Retinal pigment epithelial cell (primary cell): ENCODE measurements at regions not wholly inside any gene's neighbourhood (a gene's known extent, or its start where the extent isn't known, plus 50 kb on each side); places are given as distances from the start of the nearest gene placed in this dataset.
"Not testable (repeated sequence)": the region's sequence is repeated elsewhere in the genome, so short reads cannot be mapped to it uniquely, and the experiment has no call there.

Source experiments
- DNase-seq: peaks from one replicate; pipeline ENCODE4 v3.0.0-alpha.2; 2010; ENCODE audit warnings: low read depth
- H3K4me3 ChIP-seq: 2 replicates; pipeline ENCODE4 v1.5.1; 2011; ENCODE audit warnings: mild to moderate bottlenecking, low read length, control low read depth, moderate library complexity
- CTCF ChIP-seq: conservative IDR thresholded peaks from 2 replicates; pipeline ENCODE4 v1.5.1; 2011; ENCODE audit warnings: low read depth, low read length, control low read depth, inconsistent platforms

- no peak for DNase-seq
- H3K4me3 ChIP-seq = no peak overlapping the region
- no peak for TF ChIP-seq CTCF
Measured at GRCh38 chr16:29306943-29307597, 99.4 kb downstream of the NPIPB11 start.

GRCh38 chr16:29306201-29306600 lies 100.3 kb downstream of the NPIPB11 start:
- no peak for TF ChIP-seq CTCF
- no peak overlapping the region for H3K4me3 ChIP-seq
- DNase-seq = no peak

- DNase-seq, H3K4me3 ChIP-seq: not testable (repeated sequence)
Measured at GRCh38 chr16:29305018-29305417, 101.5 kb downstream of the NPIPB11 start.

GRCh38 chr16:29304251-29304650 lies 102.3 kb downstream of the NPIPB11 start:
- DNase-seq = no peak
- no peak overlapping the region for H3K4me3 ChIP-seq
- TF ChIP-seq CTCF = no peak

GRCh38 chr16:29303520-29303919 lies 103.0 kb downstream of the NPIPB11 start:
- no peak for TF ChIP-seq CTCF
- DNase-seq = no peak
- H3K4me3 ChIP-seq = no peak overlapping the region

GRCh38 chr16:29302976-29303375 lies 103.5 kb downstream of the NPIPB11 start:
- TF ChIP-seq CTCF = no peak
- DNase-seq = no peak
- no peak overlapping the region for H3K4me3 ChIP-seq

DNA sequence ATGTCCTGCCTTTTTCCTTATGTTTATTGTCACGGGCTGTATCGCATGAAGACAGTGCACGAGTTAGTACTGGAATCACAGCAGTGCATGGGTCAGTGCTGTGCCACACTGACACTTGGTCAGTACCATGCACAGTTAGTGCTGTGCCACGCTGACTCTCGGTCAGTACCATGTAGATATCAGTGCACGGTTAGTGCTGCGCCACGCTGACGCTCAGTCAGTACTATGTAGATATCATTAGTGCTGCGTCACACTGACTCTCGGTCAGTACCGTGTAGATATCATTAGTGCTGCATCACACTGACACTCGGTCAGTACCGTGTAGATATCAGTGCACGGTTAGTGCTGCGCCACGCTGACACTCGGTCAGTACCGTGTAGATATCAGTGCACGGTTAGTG lies 104.1 kb downstream of the NPIPB11 start:
- not testable (repeated sequence) for H3K4me3 ChIP-seq, DNase-seq

DNA sequence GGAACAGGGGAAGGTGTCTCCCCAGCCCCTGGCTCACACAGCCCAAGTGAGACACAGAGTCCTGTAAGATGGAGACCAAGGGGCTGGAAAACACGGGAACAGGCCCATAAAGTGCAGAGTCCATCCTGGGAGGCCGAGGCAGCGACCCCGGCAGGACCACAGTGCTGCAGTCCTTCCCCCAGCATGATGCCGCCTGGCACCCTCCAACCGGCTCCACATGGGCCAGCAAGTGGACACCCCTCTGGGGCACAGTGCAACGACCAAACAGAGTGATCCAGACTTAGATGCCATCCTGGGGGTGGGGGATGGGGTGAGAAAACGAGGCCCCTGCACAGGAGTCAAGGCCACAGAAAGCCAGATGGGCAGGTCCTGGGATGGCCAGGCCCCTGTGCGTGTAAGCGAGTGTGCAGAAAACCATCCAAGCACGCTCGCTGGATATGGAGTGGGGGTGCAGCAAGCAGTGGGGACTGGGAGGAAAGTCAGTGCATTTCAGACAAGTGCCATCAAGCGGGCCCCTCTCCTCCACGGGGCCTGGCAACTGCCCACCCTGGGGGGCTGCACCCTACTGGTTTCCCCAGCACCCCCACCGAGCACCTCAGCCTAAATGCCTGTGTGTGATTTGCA lies 104.7 kb downstream of the NPIPB11 start:
- H3K4me3 ChIP-seq, DNase-seq: not testable (repeated sequence)

- H3K4me3 ChIP-seq, DNase-seq: not testable (repeated sequence)
Measured at GRCh38 chr16:29300541-29301535, 105.7 kb downstream of the NPIPB11 start.

GRCh38 chr16:29300030-29300491 lies 106.5 kb downstream of the NPIPB11 start:
- not testable (repeated sequence) for DNase-seq, H3K4me3 ChIP-seq

DNA sequence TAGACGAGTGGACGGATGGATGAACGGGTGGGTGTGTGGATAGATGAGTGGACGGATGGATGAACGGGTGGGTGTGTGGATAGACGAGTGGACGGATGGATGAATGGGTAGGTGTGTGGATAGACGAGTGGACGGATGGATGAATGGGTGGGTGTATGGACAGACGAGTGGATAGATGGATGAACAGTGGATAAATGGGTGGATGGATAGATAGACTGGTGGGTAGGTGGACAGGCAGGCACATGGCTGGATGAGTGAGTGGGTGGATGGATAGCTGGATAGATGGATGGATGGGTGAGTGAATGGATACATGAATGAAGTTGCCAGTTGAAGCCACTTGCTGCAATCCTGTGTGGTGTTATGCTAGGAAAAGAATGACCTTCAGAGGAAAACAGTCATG lies 107.5 kb downstream of the NPIPB11 start:
- H3K4me3 ChIP-seq, DNase-seq: not testable (repeated sequence)

- H3K4me3 ChIP-seq, DNase-seq: not testable (repeated sequence)
Measured at GRCh38 chr16:29298307-29298706, 108.2 kb downstream of the NPIPB11 start.
